Stimulated activated CD4-positive, alpha-beta T cell treated with anti-CD3 and anti-CD28 coated beads, Interleukin-12 subunit alpha, Interleukin-12 subunit beta, amount 100 ng/mL, for 48 hours (primary cell): ENCODE measurements at regions not wholly inside any gene's neighbourhood (a gene's known extent, or its start where the extent isn't known, plus 50 kb on each side); places are given as distances from the start of the nearest gene placed in this dataset.

Experiments used
- DNase-seq, 3 donors: peaks; one replicate each; pipeline ENCODE4 v3.0.0-alpha.2; 2020; ENCODE audit warnings: low read depth in 2 of 3, low spot score in 1 of 3

DNA sequence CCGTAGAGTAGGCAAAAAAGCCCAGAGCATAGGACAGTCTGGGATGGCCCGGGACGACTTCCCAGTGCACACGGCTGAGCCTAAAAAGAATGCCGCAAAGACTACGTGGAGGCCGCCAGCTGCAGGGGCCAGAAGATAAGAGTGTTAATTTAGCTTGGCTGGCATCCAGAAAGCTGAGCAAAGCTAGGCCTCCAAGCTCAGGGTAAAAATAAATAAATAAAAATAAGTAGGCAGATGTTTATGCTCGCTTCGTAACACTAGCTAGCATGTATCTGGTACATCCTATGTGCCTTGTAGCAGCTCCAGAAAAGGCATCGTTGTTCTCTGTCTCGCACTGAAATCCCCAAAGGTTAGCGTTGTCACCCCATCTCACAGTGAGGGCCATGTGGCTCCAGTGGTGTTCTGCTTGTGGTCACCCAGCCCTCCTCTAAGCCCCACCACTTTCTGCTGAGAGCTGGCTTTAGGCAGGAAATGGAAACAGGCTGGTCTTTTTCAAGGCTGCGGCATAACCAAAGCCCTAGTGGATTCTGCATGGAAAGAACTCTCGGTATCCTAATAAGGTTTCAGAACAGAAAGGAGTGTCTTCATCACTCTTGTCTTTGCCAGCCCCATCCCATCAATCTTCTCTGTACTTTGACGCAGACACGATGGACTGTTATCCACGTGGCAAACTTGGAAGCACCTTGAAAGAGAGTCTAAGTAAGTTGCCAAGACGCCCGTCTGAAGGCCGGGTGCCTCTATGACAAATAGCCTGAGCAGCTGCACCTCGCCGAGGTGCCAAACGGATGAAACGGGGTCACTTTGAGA lies 58.1 kb upstream of the MEF2A start:
- no peak for DNase-seq

DNA sequence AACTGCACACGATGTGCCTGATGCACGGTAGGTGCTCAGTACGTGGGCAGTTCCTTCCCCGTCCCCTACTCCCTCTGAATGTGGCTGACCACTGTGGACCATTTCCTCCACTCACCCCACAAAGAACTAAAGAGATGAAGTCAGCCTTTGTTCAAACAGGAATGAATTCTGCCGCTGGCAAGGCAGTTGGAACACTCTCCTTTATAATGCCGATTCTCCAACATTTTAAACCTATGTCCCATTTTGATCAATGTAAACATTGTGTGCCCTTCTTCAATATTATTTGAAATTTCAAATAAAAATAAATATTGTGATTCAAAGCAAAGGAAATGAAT lies 57.5 kb upstream of the MEF2A start:
- DNase-seq = no peak

DNA sequence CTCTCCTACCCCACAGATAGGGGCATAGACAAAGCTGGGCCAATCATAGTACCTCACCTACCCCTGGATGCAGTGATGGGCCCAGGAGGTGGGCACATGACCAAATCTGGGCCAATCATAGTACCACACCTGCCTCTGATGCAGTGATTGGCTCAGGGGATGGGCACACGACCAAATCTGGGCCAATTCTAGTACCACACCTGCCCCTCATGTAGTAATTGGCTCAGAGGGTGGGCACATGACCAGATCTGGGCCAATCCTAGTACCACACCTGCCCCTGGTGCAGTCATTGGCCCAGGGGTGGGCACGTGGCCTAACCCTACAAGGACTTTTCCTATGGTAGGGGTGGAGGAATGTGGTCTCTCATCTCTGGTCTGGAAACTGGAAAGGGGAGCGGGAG lies 56.9 kb upstream of the MEF2A start:
- DNase-seq = no peak

DNA sequence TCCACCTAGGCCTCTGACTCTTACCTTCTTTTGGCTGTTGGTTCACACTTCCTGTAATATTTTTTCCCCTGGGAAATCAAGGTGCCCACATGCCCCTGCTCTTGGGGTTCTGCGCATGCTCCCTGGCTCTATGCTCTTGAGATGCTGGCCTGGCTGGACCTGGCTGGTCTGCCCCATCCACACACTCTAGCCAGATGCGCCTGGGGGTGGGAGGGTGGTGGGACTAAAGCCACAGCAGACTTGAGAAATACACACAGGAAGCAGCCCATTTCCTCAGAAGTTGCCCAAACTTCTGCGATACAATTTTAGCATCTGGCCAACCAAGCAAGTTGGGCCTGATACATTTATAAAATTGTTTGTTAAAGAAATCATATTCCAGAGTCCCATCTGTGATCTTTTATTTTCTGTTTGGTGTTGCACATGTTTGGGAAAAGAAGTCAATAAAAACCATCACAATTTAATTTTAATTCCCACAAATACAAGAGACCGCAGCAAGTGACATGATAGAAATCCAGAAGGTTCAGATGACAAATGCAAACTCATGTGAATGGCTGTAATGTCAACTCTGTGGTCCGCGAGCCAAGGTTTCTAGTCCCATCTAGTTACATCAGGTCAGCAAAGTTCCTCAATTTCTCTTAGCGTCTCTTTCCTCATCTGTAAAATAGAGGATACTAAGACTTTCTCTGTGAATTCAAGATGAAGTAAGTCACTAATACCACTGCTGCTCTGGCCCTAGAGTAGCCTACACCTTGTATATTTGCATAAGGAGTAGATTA lies 55.9 kb upstream of the MEF2A start:
- no peak for DNase-seq

DNA sequence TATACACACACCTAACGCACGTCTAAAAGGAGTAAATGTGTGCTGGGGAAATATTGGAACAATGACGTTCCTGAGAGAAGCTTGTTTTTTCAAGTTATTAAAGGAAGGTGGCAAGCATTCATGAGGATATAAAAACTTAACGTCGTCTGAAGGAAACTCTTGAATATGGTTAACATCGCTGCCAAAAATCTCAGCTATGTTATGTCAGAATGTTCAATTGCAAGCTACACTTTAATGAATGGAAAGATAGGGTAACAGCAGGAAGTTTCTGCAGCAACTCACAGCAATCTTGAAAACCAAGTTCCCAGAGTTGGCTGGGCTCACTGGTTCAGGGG lies 54.3 kb upstream of the MEF2A start:
- DNase-seq = no peak

DNA sequence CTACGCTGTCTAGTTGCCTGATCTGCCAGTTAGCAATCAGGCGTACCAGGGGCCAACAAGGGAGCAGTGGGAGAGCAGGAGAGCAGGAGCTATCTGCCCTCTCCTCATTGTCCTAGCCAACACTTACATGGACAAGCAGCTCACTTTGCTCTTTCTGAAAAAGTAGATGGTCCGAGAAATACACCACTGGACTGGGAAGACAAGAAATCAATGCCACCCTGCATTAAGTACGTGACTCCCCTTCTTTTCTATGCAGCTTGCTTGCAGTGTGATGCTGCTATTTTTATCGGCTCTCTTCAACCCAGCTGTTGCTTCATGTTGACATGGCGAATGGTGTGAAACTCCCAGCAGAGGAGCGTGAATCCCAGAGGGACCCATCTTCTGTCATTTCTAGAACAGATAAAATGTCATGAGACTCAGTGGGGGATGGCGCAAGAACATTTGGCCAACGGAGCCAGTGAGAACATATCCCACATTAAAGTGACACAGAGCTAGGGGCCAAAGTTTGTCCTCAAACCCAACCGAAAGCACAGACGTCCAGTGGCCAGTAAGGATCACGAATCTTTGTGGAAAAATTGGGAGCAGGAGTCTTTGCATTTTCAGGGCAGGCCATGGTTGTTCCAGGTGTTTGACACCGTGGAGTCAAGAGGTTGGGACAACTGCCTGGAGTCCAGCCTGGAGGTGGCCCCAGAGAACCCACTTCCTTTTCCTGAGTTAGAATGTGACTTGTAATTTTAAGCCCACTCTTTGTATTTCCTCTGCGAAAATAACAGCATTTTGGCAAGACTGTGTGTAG lies 53.7 kb upstream of the MEF2A start:
- no peak for DNase-seq

DNA sequence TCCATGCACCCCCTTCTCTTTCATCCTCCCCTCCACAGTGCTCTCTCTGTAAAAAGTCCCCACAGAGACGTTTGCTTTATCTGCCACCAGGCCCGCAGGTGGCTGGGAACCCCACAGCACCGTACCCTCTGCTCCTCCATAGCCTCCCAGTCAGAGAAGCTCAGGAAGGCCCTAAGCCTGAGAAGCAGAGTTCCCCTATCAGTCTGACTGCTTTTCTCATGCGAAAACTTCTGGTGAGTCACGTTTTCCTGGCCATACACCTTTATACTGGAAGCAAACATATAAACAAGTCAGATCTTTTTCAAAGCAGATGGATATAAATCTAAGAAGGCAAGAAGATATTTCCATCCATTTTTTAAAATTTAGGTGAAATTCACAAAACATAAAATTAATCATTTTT lies 51.5 kb upstream of the MEF2A start:
- no peak for DNase-seq
